Superior temporal gyrus (tissue), 1 donor: ENCODE measurements at regions not wholly inside any gene's neighbourhood (a gene's known extent, or its start where the extent isn't known, plus 50 kb on each side); places are given as distances from the start of the nearest gene placed in this dataset.

Experiments used
- DNase-seq: peaks from one replicate; pipeline ENCODE4 v3.0.0-alpha.2; 2016; ENCODE audit errors: extremely low spot score

GRCh38 chr2:215712871-215713790, 277.3 kb upstream of the FN1 start:
- no peak for DNase-seq

GRCh38 chr2:215712219-215712868, 276.5 kb upstream of the FN1 start:
- no peak for DNase-seq

GRCh38 chr2:215711471-215712034, 275.7 kb upstream of the FN1 start:
- DNase-seq, result no peak

GRCh38 chr2:215707608-215708007, 271.7 kb upstream of the FN1 start:
- no peak for DNase-seq

GRCh38 chr2:215705771-215706361, 270.0 kb upstream of the FN1 start:
- no peak for DNase-seq

GRCh38 chr2:215705281-215705680, 269.4 kb upstream of the FN1 start:
- no peak for DNase-seq

GRCh38 chr2:215702116-215702902, 266.4 kb upstream of the FN1 start:
- no peak for DNase-seq

- DNase-seq, result no peak
Observed at GRCh38 chr2:215699700-215700538, 264.1 kb upstream of the FN1 start.

- no peak for DNase-seq
Observed at GRCh38 chr2:215699018-215699417, 263.1 kb upstream of the FN1 start.

- no peak for DNase-seq
Observed at GRCh38 chr2:215698566-215698965, 262.7 kb upstream of the FN1 start.

GRCh38 chr2:215697496-215697895, 261.6 kb upstream of the FN1 start:
- DNase-seq, result no peak

- no peak for DNase-seq
Observed at GRCh38 chr2:215697003-215697402, 261.1 kb upstream of the FN1 start.

- DNase-seq, result no peak
Observed at GRCh38 chr2:215695861-215696260, 260.0 kb upstream of the FN1 start.

- DNase-seq, result no peak
Observed at GRCh38 chr2:215693999-215694580, 258.2 kb upstream of the FN1 start.

- no peak for DNase-seq
Observed at GRCh38 chr2:215693193-215693998, 257.5 kb upstream of the FN1 start.

GRCh38 chr2:215692387-215693079, 256.7 kb upstream of the FN1 start:
- DNase-seq, result no peak

GRCh38 chr2:215691346-215691745, 255.5 kb upstream of the FN1 start:
- DNase-seq, result no peak

- no peak for DNase-seq
Observed at GRCh38 chr2:215687149-215688031, 251.5 kb upstream of the FN1 start.
